SJCRH30 (cell line): ENCODE measurements at regions not wholly inside any gene's neighbourhood (a gene's known extent, or its start where the extent isn't known, plus 50 kb on each side); places are given as distances from the start of the nearest gene placed in this dataset.
"Not testable (repeated sequence)": the region's sequence is repeated elsewhere in the genome, so short reads cannot be mapped to it uniquely, and the experiment has no call there.

ENCODE experiments used
- DNase-seq, 2 experiments: peaks; one replicate each; pipeline ENCODE4 v3.0.0-alpha.2; 2015 to 2020
- H3K27ac ChIP-seq: fragments of 250-450 bp; sonication (Bioruptor Pico); 2 replicates; pipeline ENCODE4 v1.5.1; 2020; ENCODE audit warnings: mild to moderate bottlenecking, moderate library complexity
- H3K27me3 ChIP-seq: fragments of 250-450 bp; sonication (Bioruptor Pico); 2 replicates; pipeline ENCODE4 v1.5.1; 2020; ENCODE audit warnings: mild to moderate bottlenecking, moderate library complexity
- H3K36me3 ChIP-seq: fragments of 250-450 bp; sonication (Bioruptor Pico); 2 replicates; pipeline ENCODE4 v1.5.1; 2020; ENCODE audit warnings: mild to moderate bottlenecking, moderate library complexity
- H3K4me1 ChIP-seq: fragments of 250-450 bp; sonication (Bioruptor Pico); 2 replicates; pipeline ENCODE4 v1.5.1; 2020; ENCODE audit warnings: mild to moderate bottlenecking, moderate library complexity
- H3K4me3 ChIP-seq: fragments of 250-450 bp; sonication (Bioruptor Pico); 2 replicates; pipeline ENCODE4 v1.5.1; 2020; ENCODE audit warnings: mild to moderate bottlenecking, moderate library complexity
- H3K9me3 ChIP-seq: fragments of 250-450 bp; sonication (Bioruptor Pico); replicated peaks from 2 replicates; pipeline ENCODE4 v1.5.1; 2020; ENCODE audit warnings: mild to moderate bottlenecking, moderate library complexity

DNA sequence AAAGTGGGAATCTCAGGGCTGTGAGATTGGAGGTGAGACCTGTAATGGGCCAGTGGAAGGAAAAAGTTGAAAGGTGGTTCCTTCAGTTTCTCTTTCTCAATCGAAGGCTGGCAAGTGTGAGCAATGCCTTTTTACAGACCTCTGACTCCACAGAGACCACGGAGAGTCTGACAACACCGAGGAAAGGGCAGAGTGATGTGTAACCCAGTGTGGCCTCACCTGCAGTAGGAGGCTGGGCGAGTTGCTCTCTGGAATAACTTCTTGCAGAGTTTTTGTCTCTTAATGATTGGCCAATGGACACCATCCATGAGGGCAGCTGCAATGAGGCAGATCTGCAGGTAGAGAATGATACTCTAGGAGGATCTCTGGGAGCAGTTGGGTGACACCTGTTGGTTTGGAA, 115.8 kb downstream of the CRYBB2 start:
- H3K4me1 ChIP-seq, H3K27ac ChIP-seq, H3K4me3 ChIP-seq, H3K36me3 ChIP-seq, DNase-seq, H3K27me3 ChIP-seq, H3K9me3 ChIP-seq: not testable (repeated sequence)

DNA sequence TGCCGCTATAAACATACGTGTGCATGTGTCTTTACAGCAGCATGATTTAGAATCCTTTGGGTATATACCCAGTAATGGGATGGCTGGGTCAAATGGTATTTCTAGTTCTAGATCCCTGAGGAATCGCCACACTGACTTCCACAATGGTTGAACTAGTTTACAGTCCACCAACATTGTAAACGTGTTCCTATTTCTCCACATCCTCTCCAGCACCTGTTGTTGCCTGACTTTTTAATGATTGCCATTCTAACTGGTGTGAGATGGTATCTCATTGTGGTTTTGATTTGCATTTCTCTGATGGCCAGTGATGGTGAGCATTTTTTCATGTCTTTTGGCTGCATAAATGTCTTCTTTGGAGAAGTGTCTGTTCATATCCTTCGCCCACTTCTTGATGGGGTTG, 121.1 kb downstream of the CRYBB2 start:
- not testable (repeated sequence) for H3K27me3 ChIP-seq, H3K4me1 ChIP-seq, DNase-seq, H3K27ac ChIP-seq, H3K36me3 ChIP-seq, H3K4me3 ChIP-seq
- H3K9me3 ChIP-seq: peaks cover 23% of the 10 kb centered on the region

DNA sequence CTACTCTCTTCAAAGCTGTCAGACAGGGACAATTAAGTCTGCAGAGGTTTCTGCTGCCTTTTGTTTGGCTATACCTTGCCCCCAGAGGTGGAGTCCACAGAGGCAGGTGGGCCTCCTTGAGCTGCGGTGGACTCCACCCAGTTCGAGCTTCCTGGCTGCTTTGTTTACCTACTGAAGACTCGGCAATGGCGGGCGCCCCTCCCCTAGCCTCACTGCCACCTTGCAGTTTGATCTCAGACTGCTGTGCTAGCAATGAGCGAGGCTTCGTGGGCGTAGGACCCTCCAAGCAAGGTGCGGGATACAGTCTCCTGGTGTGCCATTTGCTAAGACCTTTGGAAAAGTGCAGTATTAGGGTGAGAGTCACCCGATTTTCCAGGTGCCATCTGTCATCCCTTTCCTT, 124.9 kb downstream of the CRYBB2 start:
- H3K27me3 ChIP-seq, DNase-seq, H3K4me1 ChIP-seq, H3K27ac ChIP-seq, H3K4me3 ChIP-seq: not testable (repeated sequence)
- peaks cover 42% of the 10 kb centered on the region for H3K9me3 ChIP-seq
- peaks cover 38% of the 10 kb centered on the region for H3K36me3 ChIP-seq

DNA sequence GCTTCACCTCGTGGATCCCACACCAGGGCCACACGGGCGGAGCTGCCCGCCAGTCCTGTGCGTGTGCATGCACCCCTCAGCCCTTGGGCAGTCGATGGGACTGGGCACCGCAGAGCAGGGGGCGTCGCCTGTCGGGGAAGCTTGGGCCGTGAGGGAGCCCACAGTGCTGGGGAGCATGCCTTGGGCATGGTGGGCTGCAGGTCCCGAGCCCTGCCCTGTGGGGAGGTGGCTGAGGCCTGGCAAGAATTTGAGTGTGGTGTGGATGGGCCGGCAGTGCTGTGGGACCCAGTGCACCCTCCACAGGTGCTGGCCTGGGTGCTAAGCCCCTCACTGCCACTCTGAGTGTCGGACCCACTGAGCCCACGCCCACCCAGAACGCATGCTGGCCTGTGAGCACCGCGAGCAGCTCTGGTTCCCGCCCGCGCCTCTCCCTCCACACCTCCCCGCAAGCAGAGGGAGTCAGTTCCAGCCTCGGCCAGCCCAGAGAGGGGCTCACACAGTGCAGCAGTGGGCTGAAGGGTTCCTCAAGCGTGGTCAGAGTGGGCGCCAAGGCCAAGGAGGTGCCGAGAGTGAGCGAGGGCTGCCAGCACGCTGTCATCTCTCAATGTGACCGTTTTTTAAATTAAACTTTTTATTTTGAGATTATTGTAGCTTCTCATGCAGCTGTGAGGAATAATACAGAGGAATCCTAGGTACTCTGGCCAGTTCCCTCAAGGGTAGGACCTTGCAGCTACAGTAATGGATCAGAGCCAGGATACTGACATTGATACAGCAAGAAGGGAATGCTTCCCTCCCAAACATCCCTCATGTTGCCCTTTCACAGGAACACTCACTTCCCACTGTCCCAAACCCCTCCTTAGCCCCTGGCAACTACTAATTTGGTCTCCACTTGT, 127.7 kb downstream of the CRYBB2 start:
- Histone ChIP-seq H3K4me3 (no peak overlapping the region), H3K27me3 (no peaks in the 10 kb centered on the region), H3K4me1 (no peaks in the 10 kb centered on the region), H3K36me3 (peaks cover 65% of the 10 kb centered on the region), H3K27ac (no peak overlapping the region), H3K9me3 (peaks cover 27% of the 10 kb centered on the region)
- DNase-seq: no peak

DNA sequence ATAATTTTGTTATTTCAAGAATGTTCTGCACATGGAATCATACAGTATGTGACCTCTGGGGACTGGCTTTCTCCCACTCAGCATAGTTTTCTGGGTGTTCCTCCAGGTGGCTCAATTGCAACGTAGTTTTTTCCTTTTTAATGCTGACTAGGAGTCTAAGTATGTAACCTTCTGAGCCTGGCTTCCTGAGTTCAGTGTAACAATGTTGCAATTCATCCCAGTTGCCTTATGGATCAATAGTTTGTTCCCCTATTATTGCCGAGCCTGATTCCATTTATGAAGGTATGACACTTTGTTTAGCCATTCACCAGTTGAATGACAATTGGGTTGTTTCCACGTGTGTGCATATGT, 128.3 kb downstream of the CRYBB2 start:
- no peak overlapping the region for H3K27ac ChIP-seq
- H3K4me3 ChIP-seq: no peak overlapping the region
- H3K36me3 ChIP-seq: peaks cover 71% of the 10 kb centered on the region

DNA sequence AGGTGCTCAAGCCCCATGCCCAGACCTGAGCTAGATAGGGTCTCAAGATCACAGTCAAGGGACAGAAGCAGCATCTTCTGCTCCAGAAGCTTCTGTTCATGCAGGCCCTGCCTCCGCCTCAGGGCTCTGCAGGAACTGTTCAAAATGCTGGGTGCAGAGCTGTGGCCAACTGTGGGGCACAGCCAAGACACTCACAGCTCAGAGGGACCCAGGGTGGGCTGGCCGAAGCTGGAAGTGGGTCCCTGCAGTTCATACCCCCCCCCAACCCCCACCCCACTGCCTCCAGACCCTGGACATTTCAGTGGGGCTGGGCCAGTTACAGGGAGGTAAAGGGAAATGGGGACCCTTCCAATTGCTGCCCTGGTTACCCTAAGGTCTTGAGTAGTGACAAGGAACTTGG, 129.0 kb downstream of the CRYBB2 start:
- peaks cover 76% of the 10 kb centered on the region for H3K36me3 ChIP-seq
- no peak overlapping the region for H3K4me3 ChIP-seq
- no peak overlapping the region for H3K27ac ChIP-seq
- no peaks in the 10 kb centered on the region for H3K27me3 ChIP-seq
- peaks cover 23% of the 10 kb centered on the region for H3K9me3 ChIP-seq
- no peak for DNase-seq
- H3K4me1 ChIP-seq: no peaks in the 10 kb centered on the region

More for the DNA sequence above, 128.3 kb downstream of the CRYBB2 start:
- DNase-seq: no peak
- no peaks in the 10 kb centered on the region for H3K4me1 ChIP-seq
- H3K27me3 ChIP-seq: no peaks in the 10 kb centered on the region
- peaks cover 26% of the 10 kb centered on the region for H3K9me3 ChIP-seq

DNA sequence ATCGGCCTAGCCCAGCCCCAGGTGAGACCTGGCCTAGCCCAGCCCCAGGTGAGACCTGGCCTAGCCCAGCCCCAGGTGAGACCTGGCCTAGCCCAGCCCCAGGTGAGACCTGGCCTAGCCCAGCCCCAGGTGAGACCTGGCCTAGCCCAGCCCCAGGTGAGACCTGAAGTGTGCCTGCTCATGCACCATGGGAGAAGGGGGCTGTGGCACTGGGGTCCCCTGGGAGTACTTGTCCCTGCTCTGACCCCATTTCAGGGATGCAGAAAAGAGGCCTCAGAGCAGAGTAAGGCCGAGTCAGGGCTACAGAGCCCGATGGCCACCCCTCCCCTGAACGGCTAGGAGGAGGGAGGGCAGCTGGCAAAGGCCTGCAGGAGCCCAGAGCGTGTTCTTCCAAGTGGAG, 129.6 kb downstream of the CRYBB2 start:
- H3K36me3 ChIP-seq: peaks cover 82% of the 10 kb centered on the region
- not testable (repeated sequence) for H3K27ac ChIP-seq, DNase-seq, H3K4me1 ChIP-seq, H3K4me3 ChIP-seq, H3K27me3 ChIP-seq
- peaks cover 23% of the 10 kb centered on the region for H3K9me3 ChIP-seq

DNA sequence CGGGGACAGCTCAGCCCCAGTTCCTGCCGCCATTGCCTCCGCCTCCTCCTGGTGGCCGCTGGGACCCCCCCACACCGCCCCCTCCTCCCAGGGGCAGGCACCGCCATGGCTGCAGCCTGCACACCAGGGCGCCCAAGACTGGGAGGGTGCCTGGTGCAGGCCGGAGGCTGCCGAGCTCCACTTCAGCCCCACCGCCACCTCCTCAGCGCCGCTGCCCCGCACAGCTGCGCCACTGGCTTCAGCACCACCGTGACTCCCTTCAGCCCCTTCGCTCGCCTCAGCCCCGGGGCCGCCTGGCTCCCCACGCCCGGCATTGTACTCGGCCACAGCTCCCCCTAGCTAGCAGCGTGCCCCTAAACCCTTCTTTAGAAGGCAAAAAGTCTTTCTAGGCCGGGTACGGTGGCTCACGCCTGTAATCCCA, 131.1 kb downstream of the CRYBB2 start:
- no peak for DNase-seq
- no peak overlapping the region for H3K27ac ChIP-seq
- no peaks in the 10 kb centered on the region for H3K4me1 ChIP-seq
- H3K4me3 ChIP-seq: no peak overlapping the region
- no peaks in the 10 kb centered on the region for H3K27me3 ChIP-seq
- peaks cover 19% of the 10 kb centered on the region for H3K9me3 ChIP-seq
- H3K36me3 ChIP-seq: peaks cover 92% of the 10 kb centered on the region

DNA sequence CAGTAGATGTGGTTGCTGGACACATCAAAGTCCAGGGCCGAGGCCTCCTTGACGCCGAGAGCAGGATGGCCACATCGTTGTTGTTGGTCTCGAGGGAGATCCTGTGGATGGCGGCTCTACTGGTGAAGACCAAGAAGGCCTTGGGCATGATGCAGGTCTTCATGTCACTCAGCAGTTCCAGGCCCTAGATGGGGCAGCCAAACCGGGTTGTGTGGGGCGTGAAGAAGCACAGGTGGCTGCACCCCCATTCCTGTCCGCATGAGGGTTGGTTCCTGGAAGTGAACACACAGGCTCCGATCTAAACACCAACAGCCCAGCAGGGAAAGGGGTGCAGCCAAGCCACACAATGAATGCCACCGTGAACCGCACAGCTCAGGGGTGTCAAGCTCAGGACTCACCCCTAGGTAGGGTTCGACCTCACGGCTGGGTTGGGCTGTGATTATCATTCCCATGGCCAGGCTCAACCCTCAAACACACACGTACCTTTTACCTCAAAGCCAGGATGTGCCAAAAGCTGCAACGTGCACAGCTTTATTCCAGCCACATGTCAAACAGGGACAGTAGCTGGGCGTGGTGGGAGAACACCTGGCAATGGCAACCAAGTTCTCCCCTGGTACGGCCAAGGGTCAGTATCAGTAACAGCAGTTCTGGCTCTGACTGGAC, 132.3 kb downstream of the CRYBB2 start:
- Histone ChIP-seq H3K4me1 (no peaks in the 10 kb centered on the region), H3K27me3 (no peaks in the 10 kb centered on the region), H3K27ac (no peak overlapping the region), H3K4me3 (no peak overlapping the region), H3K9me3 (peaks cover 12% of the 10 kb centered on the region), H3K36me3 (peaks cover 87% of the 10 kb centered on the region)
- DNase-seq: no peak

DNA sequence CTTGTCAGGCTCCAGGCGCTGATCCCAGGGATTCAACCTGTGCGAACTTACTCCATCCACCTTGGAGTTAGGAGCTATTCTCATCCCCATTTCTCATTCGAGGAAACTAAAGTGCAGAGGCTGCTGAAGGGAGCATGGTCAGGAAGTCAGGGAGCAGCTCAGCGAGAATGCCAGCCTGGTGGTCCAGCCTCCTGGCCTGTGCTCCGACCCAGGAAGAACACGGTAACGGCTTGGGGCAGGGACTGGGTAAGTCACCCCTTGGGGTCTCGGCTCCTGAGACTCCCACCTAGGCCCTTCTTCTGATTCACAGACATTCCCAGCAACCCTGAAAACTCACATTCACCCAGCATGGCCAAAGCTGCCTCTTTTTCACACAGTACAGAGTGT, 132.8 kb downstream of the CRYBB2 start:
- peaks cover 87% of the 10 kb centered on the region for H3K36me3 ChIP-seq

DNA sequence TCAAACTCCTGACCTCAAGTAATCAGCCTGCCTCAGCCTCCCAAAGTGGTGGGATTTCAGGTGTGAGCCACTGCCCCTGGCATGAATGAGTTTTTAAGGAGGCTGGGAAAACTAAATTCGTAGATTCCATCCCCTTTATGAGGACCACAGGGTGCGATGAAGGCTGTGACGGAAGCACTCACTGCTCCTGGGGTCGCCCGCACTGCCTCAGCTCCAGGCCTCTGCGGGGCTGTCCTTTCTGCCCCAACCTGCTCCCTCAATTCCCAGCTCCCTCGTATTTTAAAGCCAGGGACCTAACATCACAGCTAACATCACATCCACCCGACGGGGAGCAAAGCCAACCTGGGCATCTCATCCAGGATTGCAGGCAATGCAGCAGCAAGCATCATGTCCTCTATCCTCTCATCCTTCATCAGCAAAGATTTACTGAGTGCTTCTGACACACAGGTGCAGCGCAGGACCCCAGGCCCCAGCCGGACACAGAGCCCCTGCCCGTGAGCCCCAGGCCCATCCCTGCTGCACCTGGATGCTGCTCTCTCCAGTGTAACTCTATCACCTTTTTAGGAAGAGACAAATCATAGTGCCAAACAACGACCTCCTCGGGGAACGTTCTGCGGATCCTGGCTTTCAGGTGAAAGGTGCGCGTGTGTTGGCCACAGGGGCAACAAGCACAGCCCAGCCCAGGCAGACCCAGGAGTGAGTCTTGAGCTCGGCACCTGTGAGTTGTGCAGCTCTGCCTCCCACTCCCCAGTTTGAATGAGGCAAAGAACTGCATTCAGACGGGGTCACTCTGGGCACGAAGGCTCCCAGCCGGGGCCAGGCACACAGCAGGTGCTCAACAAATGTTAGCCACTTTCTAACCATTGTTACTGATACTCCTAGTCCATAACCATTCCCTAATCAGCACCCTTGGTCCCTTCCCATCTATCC, 134.3 kb downstream of the CRYBB2 start:
- Histone ChIP-seq H3K9me3 (no peaks in the 10 kb centered on the region), H3K4me1 (no peaks in the 10 kb centered on the region), H3K27me3 (no peaks in the 10 kb centered on the region), H3K36me3 (peaks cover 81% of the 10 kb centered on the region), H3K4me3 (no peak overlapping the region), H3K27ac (no peak overlapping the region)
- no peak for DNase-seq

More for the DNA sequence above, 132.8 kb downstream of the CRYBB2 start:
- peaks cover 9% of the 10 kb centered on the region for H3K9me3 ChIP-seq
- H3K4me3 ChIP-seq: no peak overlapping the region
- H3K27ac ChIP-seq: no peak overlapping the region
- no peaks in the 10 kb centered on the region for H3K27me3 ChIP-seq
- H3K4me1 ChIP-seq: no peaks in the 10 kb centered on the region
- no peak for DNase-seq

DNA sequence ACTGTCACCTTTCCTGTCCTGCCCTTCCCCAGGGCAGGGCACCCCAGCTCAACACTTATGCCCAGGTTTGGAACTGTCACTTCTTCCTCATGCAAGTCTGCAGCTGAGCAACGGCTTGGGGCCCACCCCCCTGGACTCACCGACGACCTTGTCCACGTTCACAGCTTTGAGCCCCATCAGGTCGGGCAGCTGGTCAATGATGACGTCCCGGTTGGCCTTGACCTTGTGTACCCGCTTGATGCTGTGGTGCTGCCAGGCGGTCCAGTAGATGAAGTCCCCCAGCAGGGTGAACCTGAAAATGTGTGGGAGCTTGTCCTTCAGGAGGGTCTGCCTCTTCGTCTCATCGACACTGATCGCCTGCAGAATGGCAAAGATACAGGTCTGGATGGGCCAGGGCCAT, 135.0 kb downstream of the CRYBB2 start:
- Histone ChIP-seq H3K9me3 (no peaks in the 10 kb centered on the region), H3K4me1 (no peaks in the 10 kb centered on the region), H3K27ac (no peak overlapping the region), H3K4me3 (no peak overlapping the region), H3K36me3 (peaks cover 82% of the 10 kb centered on the region), H3K27me3 (no peaks in the 10 kb centered on the region)
- DNase-seq: no peak

DNA sequence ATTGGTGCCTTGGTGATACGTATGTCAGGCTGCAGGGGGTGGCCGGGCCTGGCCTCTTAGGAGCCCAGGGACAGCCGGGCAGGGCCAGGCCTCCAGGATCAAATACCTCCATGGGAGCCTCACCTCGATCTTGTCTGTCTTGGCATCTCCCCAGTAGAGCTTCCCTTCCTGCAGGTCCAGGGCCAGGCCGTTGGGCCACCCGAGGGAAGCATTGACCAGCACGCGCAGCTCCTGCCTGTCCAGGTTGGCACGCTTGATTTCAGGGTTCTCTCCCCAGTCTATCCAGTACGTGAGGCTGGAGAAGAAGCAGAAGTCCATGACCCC, 137.7 kb downstream of the CRYBB2 start:
- H3K4me3 ChIP-seq: no peak overlapping the region
- H3K36me3 ChIP-seq: peaks cover 71% of the 10 kb centered on the region
- DNase-seq: no peak

DNA sequence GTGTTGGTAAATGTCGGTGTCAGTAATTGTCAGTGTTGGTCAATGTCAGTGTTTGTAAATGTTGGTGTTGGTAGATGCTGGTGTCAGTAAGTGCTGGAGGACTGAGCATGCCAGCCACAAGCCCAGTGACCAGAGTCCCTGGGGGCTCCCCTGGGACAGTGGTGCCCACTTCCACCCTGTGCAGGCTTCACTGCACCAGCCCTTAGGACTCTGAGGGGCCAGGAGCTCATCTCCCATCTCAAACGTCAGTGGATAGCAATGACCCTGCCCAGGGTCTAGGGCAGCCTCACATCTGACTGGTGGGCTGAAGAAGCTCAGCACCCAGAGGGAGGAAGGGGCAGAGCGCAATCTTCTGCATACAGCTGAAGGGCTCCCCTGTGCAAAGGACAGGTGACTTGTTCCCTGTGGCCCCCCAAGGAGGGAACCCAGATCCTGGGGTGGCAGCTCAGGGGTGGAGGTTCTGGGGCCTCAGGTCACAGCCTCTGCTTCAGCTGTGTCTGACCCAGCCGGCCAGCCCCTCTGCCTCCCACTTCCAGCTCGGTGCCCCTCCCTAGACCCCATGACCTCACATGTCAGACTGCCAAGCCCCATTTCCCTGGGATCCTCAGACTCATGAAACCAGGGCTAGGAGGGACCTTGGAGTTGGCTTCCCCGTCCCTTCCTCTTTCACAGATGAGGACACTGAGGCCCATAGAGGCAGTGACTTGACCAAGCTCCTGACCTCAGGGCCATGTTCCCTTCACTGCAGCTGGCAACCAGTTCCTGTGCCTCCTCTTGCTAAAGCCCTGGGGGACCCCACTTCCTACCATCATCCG, 138.4 kb downstream of the CRYBB2 start:
- Histone ChIP-seq H3K27ac (no peak overlapping the region), H3K4me3 (no peak overlapping the region), H3K4me1 (no peaks in the 10 kb centered on the region), H3K27me3 (no peaks in the 10 kb centered on the region), H3K36me3 (peaks cover 64% of the 10 kb centered on the region), H3K9me3 (no peaks in the 10 kb centered on the region)
- DNase-seq: no peak

More for the DNA sequence above, 137.7 kb downstream of the CRYBB2 start:
- Histone ChIP-seq H3K27ac (no peak overlapping the region), H3K4me1 (no peaks in the 10 kb centered on the region), H3K27me3 (no peaks in the 10 kb centered on the region), H3K9me3 (no peaks in the 10 kb centered on the region)
